Sigmoid colon (tissue), 6 donors: ENCODE measurements at regions not wholly inside any gene's neighbourhood (a gene's known extent, or its start where the extent isn't known, plus 50 kb on each side); places are given as distances from the start of the nearest gene placed in this dataset.

Experiments
- DNase-seq: peaks from one replicate; pipeline ENCODE4 v3.0.0-alpha.2; 2019
- H3K27ac ChIP-seq, 4 donors: fragments of 200-600 bp; sonication (generic); one replicate each; pipeline ENCODE4 v1.5.1; 2016 to 2019; ENCODE audit warnings: mild to moderate bottlenecking in 1 of 4
- H3K27me3 ChIP-seq, 3 donors: fragments of 200-600 bp; sonication (generic); one replicate each; pipeline ENCODE4 v1.5.1; 2019; ENCODE audit warnings: mild to moderate bottlenecking in 1 of 3
- H3K36me3 ChIP-seq, 4 donors: fragments of 200-600 bp; sonication (generic); one replicate each; pipeline ENCODE4 v1.5.1; 2016 to 2019
- H3K4me1 ChIP-seq, 4 donors: fragments of 200-600 bp; sonication (generic); one replicate each; pipeline ENCODE4 v1.5.1; 2017 to 2019
- H3K4me3 ChIP-seq, 4 donors: fragments of 200-600 bp; sonication (generic); one replicate each; pipeline ENCODE4 v1.5.1; 2017 to 2019; ENCODE audit warnings: mild to moderate bottlenecking in 2 of 4, moderate library complexity in 1 of 4
- H3K9me3 ChIP-seq, 4 donors: fragments of 200-600 bp in 3 of 4; sonication (generic) in 3 of 4; one replicate each; pipeline versions ENCODE4 v1.5.1 to v1.6.1; 2013 to 2019
- CTCF ChIP-seq, 4 experiments: fragments of 450-650 bp in 3 of 4; fragments of 200-600 bp in 1 of 4; IDR thresholded peaks; one replicate each; pipeline ENCODE4 v1.5.1; 2016 to 2019; ENCODE audit warnings: antibody characterized with exemption in 4 of 4, mild to moderate bottlenecking in 3 of 4, moderate library complexity in 2 of 4
- EP300 ChIP-seq, 4 donors: sonication (generic); formaldehyde crosslinking; IDR thresholded peaks; one replicate each; pipeline ENCODE4 v1.6.1; 2017; ENCODE audit warnings: antibody characterized with exemption in 4 of 4
- POLR2A ChIP-seq, 2 donors: fragments of 450-650 bp; IDR thresholded peaks; one replicate each; pipeline ENCODE4 v1.6.1; 2016; ENCODE audit warnings: antibody characterized with exemption in 2 of 2, mild to moderate bottlenecking in 2 of 2, moderate library complexity in 2 of 2
- POLR2AphosphoS5 ChIP-seq, 4 donors: sonication (generic); formaldehyde crosslinking; IDR thresholded peaks; one replicate each; pipeline ENCODE4 v1.6.1; 2017; ENCODE audit warnings: antibody characterized with exemption in 4 of 4
- WGBS, 2 donors: extraction: QIAGEN DNeasy Blood & Tissue Kit; methylation state at CpG; one replicate each; pipeline ENCODE4 v1.1.7; 2013; 5-methylcytosine and 5-hydroxymethylcytosine counted together
- intact Hi-C: fragments of 100-400 bp; cut with DNase I; formaldehyde crosslinking; loops from one replicate; pipeline ENCODE4 v1.15.1; 2023
- donor health status: healthy with polysubstance abuse.
- donor health status: healthy.

DNA sequence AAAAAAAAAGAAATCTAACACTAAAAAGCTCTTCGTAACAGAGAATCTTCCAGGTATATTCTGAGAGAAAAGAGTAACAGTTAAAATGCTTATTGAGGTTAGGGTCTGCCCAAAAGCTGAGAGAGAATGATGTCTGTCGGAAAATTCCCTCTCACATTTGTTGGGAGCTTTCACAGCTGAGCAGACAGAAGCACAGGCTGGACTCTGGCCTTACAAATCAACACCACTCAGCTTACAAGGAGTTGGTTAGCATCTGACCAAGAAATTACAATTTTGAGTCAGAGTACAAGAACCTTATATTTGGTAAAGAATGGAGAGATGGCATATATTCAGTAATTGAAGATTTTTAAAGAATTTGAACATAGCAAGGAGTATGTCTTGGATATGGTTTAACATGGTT, 1561.0 kb upstream of the RAG2 start:
- Histone ChIP-seq H3K9me3 (no peaks in the 10 kb centered on the region), H3K27me3 (no peaks in the 10 kb centered on the region), H3K4me3 (no peak overlapping the region), H3K4me1 (no peaks in the 10 kb centered on the region), H3K36me3 (no peaks in the 10 kb centered on the region), H3K27ac (no peak overlapping the region)
- intact Hi-C loops: no loop called here
- TF ChIP-seq CTCF (IDR thresholded peaks at IDR 0.05) (no peak), EP300 (IDR thresholded peaks at IDR 0.05) (no peak), POLR2AphosphoS5 (IDR thresholded peaks at IDR 0.05) (no peak), POLR2A (IDR thresholded peaks at IDR 0.05) (no peak)
- no peak for DNase-seq
- WGBS, 2 donors: 83 to 88% methylated on average over 2 of the region's 2 CpGs

GRCh38 chr11:38156495-38157146, 1558.6 kb upstream of the RAG2 start:
- H3K4me1 ChIP-seq: no peaks in the 10 kb centered on the region
- no peak overlapping the region for H3K27ac ChIP-seq
- TF ChIP-seq POLR2AphosphoS5 (IDR thresholded peaks at IDR 0.05): no peak
- no peak for TF ChIP-seq EP300 (IDR thresholded peaks at IDR 0.05)
- no peak for TF ChIP-seq POLR2A (IDR thresholded peaks at IDR 0.05)
- TF ChIP-seq CTCF (IDR thresholded peaks at IDR 0.05): no peak
- H3K4me3 ChIP-seq: no peak overlapping the region
- DNase-seq: no peak
- H3K27me3 ChIP-seq: no peaks in the 10 kb centered on the region
- no peaks in the 10 kb centered on the region for H3K36me3 ChIP-seq
- H3K9me3 ChIP-seq: no peaks in the 10 kb centered on the region
- WGBS, 2 donors: 51 to 56% methylated on average over 5 of the region's 5 CpGs
- intact Hi-C loops: no loop called here

- H3K4me3 ChIP-seq: no peak overlapping the region
- 74 to 89% methylated on average over 1 of the region's 1 CpG for WGBS, 2 donors
- intact Hi-C loops: no loop called here
- H3K9me3 ChIP-seq: no peaks in the 10 kb centered on the region
- no peak for TF ChIP-seq POLR2AphosphoS5 (IDR thresholded peaks at IDR 0.05)
- TF ChIP-seq EP300 (IDR thresholded peaks at IDR 0.05): no peak
- TF ChIP-seq CTCF (IDR thresholded peaks at IDR 0.05): no peak
- no peak for TF ChIP-seq POLR2A (IDR thresholded peaks at IDR 0.05)
- DNase-seq: no peak
- no peaks in the 10 kb centered on the region for H3K4me1 ChIP-seq
- no peaks in the 10 kb centered on the region for H3K36me3 ChIP-seq
- H3K27ac ChIP-seq: no peak overlapping the region
- no peaks in the 10 kb centered on the region for H3K27me3 ChIP-seq
These were observed 1557.8 kb upstream of the RAG2 start for GRCh38 chr11:38155856-38156255.

DNA sequence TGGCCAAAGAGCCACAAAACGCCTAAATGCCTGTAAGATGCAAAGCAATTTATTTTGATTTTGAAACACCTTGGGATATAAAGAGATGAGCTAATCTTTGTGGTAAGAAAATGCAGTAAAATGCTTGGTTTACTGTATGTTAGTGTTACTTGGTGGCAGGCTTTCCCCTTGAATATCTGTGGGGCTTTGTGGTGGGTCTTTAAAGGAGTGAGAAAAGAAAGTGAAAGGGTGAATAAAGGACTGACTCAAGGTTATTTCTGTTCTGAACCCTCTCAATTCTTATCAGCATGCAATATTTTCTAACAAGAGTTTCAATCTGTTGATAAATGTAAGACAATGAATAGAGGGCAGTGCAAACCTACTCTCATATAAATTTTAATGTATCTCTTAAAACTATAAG, 1555.9 kb upstream of the RAG2 start:
- H3K9me3 ChIP-seq: peaks cover 0 to 4% (median 1%) of the 10 kb centered on the region in 4 donors
- no peak overlapping the region for H3K4me3 ChIP-seq
- no peaks in the 10 kb centered on the region for H3K36me3 ChIP-seq
- H3K27me3 ChIP-seq: no peaks in the 10 kb centered on the region
- H3K4me1 ChIP-seq: no peaks in the 10 kb centered on the region
- no peak for DNase-seq
- TF ChIP-seq EP300 (IDR thresholded peaks at IDR 0.05): no peak
- no peak overlapping the region for H3K27ac ChIP-seq
- intact Hi-C loops: no loop called here
- WGBS, 2 donors: 35 to 62% methylated on average over 1 of the region's 1 CpG

- Histone ChIP-seq H3K27ac (no peak overlapping the region), H3K36me3 (no peaks in the 10 kb centered on the region), H3K4me1 (no peaks in the 10 kb centered on the region), H3K4me3 (no peak overlapping the region), H3K27me3 (no peaks in the 10 kb centered on the region), H3K9me3 (no peaks in the 10 kb centered on the region)
- TF ChIP-seq POLR2AphosphoS5 (IDR thresholded peaks at IDR 0.05): no peak
- no peak for TF ChIP-seq EP300 (IDR thresholded peaks at IDR 0.05)
- no peak for TF ChIP-seq CTCF (IDR thresholded peaks at IDR 0.05)
- no peak for TF ChIP-seq POLR2A (IDR thresholded peaks at IDR 0.05)
- WGBS, 2 donors: 64 to 78% methylated on average over 3 of the region's 3 CpGs
- no peak for DNase-seq
- intact Hi-C loops: no loop called here
These were observed 1545.8 kb upstream of the RAG2 start for GRCh38 chr11:38143852-38144251.
